ENCODE measurements at regions not wholly inside any gene's neighbourhood (a gene's known extent, or its start where the extent isn't known, plus 50 kb on each side); places are given as distances from the start of the nearest gene placed in this dataset.
"Not testable (repeated sequence)": the region's sequence is repeated elsewhere in the genome, so short reads cannot be mapped to it uniquely, and the experiment has no call there.

DNA sequence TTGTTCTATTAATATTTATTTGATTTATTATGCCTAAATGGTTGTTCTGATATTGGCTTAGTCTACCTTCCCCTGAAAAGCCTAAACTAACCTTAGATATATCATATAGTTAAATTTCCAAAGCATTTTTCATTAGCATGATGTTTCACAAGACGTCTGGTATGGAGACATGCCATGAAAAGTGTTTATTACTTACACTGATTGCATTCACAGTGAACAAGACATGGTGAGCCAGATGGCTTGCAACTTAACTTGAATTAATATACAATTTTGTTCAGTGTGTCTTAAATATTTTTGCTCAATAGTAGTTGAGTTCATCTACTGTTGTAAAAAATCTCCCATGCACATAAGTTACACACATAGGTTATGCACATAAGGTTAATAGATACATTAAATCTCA is 758.4 kb downstream of the NSUN3 start:
- H3K27ac ChIP-seq (ENCODE audit: low read length) = no peak overlapping the region
- peaks cover 12% of the 10 kb centered on the region for H3K9me3 ChIP-seq (ENCODE audit: low read length)
- no peak overlapping the region for H3K4me2 ChIP-seq (ENCODE audit: low read depth, low read length, poor library complexity, severe bottlenecking)
- H3K36me3 ChIP-seq (ENCODE audit: insufficient read depth, low read length) = no peaks in the 10 kb centered on the region
- no peak overlapping the region for H3K9ac ChIP-seq (ENCODE audit: low read length)
- no peaks in the 10 kb centered on the region for H4K20me1 ChIP-seq (ENCODE audit: insufficient read depth, low read depth, low read length)
- H3K9me2 ChIP-seq (replicated peaks; ENCODE audit: insufficient read depth, low read length) = no peaks in the 10 kb centered on the region
- no peaks in the 10 kb centered on the region for H3K27me3 ChIP-seq (ENCODE audit: low read length)
- no peaks in the 10 kb centered on the region for H3K79me2 ChIP-seq (ENCODE audit: low read length)
- no peak overlapping the region for H3K4me3 ChIP-seq (ENCODE audit: low read length)
- H3K4me1 ChIP-seq (ENCODE audit: low read length) = no peaks in the 10 kb centered on the region
- no peak overlapping the region for H2AFZ ChIP-seq (ENCODE audit: low read length)
- DNase-seq = no peak

DNA sequence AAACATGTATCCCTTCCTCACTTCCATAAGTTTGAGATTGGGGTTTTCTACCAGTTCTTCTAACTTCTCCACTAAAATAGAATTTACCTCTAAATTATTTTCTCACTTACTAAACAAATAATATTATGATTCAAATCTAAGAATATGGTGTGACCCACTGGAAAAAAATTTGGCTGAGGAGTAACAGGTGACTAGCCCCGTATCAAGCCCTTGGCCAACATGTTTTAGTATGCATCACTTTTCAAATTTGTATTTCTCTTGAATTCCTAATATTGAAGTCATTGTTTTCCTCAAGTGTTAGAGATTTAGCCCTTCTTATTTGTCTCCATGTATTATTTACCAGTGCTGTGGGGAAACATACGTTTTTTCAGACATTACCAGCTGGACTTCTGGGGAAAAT is 759.4 kb downstream of the NSUN3 start:
- Histone ChIP-seq H3K4me3 (ENCODE audit: low read length) (no peak overlapping the region), H3K9ac (ENCODE audit: low read length) (no peak overlapping the region), H3K4me2 (ENCODE audit: low read depth, low read length, poor library complexity, severe bottlenecking) (no peak overlapping the region), H3K4me1 (ENCODE audit: low read length) (no peaks in the 10 kb centered on the region), H3K27ac (ENCODE audit: low read length) (no peak overlapping the region), H3K9me3 (ENCODE audit: low read length) (peaks cover 12% of the 10 kb centered on the region), H3K36me3 (ENCODE audit: insufficient read depth, low read length) (no peaks in the 10 kb centered on the region), H3K27me3 (ENCODE audit: low read length) (no peaks in the 10 kb centered on the region), H2AFZ (ENCODE audit: low read length) (no peak overlapping the region), H4K20me1 (ENCODE audit: insufficient read depth, low read depth, low read length) (no peaks in the 10 kb centered on the region), H3K79me2 (ENCODE audit: low read length) (no peaks in the 10 kb centered on the region), H3K9me2 (replicated peaks; ENCODE audit: insufficient read depth, low read length) (no peaks in the 10 kb centered on the region)
- DNase-seq = no peak

GRCh38 chr3:94846251-94846650 is 783.4 kb downstream of the NSUN3 start:
- H3K9me2 ChIP-seq (replicated peaks; ENCODE audit: insufficient read depth, low read length); H3K4me3 ChIP-seq (ENCODE audit: low read length); H3K9me3 ChIP-seq (ENCODE audit: low read length); H3K27me3 ChIP-seq (ENCODE audit: low read length); H3K9ac ChIP-seq (ENCODE audit: low read length); H2AFZ ChIP-seq (ENCODE audit: low read length); H3K36me3 ChIP-seq (ENCODE audit: insufficient read depth, low read length); H3K79me2 ChIP-seq (ENCODE audit: low read length); H4K20me1 ChIP-seq (ENCODE audit: insufficient read depth, low read depth, low read length); DNase-seq; H3K4me1 ChIP-seq (ENCODE audit: low read length); H3K4me2 ChIP-seq (ENCODE audit: low read depth, low read length, poor library complexity, severe bottlenecking); H3K27ac ChIP-seq (ENCODE audit: low read length): not testable (repeated sequence)

GRCh38 chr3:94862703-94863102 is 799.8 kb downstream of the NSUN3 start:
- H4K20me1 ChIP-seq (ENCODE audit: insufficient read depth, low read depth, low read length) = no peaks in the 10 kb centered on the region
- no peaks in the 10 kb centered on the region for H3K27me3 ChIP-seq (ENCODE audit: low read length)
- H2AFZ ChIP-seq (ENCODE audit: low read length) = no peak overlapping the region
- H3K79me2 ChIP-seq (ENCODE audit: low read length) = no peaks in the 10 kb centered on the region
- no peak overlapping the region for H3K4me3 ChIP-seq (ENCODE audit: low read length)
- peak; percentile 68 for DNase-seq
- peaks cover 12% of the 10 kb centered on the region for H3K9me3 ChIP-seq (ENCODE audit: low read length)
- H3K9ac ChIP-seq (ENCODE audit: low read length) = no peak overlapping the region
- no peaks in the 10 kb centered on the region for H3K9me2 ChIP-seq (replicated peaks; ENCODE audit: insufficient read depth, low read length)
- H3K4me2 ChIP-seq (ENCODE audit: low read depth, low read length, poor library complexity, severe bottlenecking) = no peak overlapping the region
- no peak overlapping the region for H3K27ac ChIP-seq (ENCODE audit: low read length)
- no peaks in the 10 kb centered on the region for H3K4me1 ChIP-seq (ENCODE audit: low read length)
- H3K36me3 ChIP-seq (ENCODE audit: insufficient read depth, low read length) = no peaks in the 10 kb centered on the region

DNA sequence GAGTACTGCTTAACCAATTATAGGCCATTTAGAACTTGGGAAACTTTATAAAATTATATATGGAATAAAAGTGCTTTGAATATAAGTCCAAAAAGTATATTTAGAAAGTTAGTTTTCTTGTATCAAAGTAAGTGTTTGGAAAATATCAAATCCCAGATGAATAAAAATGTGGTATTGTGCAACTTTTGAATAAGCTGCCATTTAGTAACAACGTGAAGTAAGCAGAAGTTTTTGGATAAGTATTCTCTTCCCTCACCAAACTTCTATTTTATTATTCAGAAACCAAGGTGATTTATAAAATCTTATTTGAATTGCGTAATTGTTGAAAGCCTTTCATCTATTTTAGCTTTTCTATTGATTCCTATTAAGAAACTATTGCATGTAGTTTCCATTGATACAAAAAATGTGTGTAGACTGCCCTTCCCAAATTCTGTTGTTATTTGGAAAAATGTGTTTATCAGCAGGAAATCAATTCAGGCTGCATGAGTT is 806.2 kb downstream of the NSUN3 start:
- Histone ChIP-seq H4K20me1 (ENCODE audit: insufficient read depth, low read depth, low read length) (no peaks in the 10 kb centered on the region), H3K4me2 (ENCODE audit: low read depth, low read length, poor library complexity, severe bottlenecking) (no peak overlapping the region), H3K9me3 (ENCODE audit: low read length) (peaks cover 19% of the 10 kb centered on the region), H3K9ac (ENCODE audit: low read length) (no peak overlapping the region), H3K4me1 (ENCODE audit: low read length) (no peaks in the 10 kb centered on the region), H3K27ac (ENCODE audit: low read length) (no peak overlapping the region), H3K36me3 (ENCODE audit: insufficient read depth, low read length) (no peaks in the 10 kb centered on the region), H3K27me3 (ENCODE audit: low read length) (no peaks in the 10 kb centered on the region), H3K9me2 (replicated peaks; ENCODE audit: insufficient read depth, low read length) (no peaks in the 10 kb centered on the region), H3K79me2 (ENCODE audit: low read length) (no peaks in the 10 kb centered on the region), H2AFZ (ENCODE audit: low read length) (no peak overlapping the region), H3K4me3 (ENCODE audit: low read length) (no peak overlapping the region)
- DNase-seq = no peak

DNA sequence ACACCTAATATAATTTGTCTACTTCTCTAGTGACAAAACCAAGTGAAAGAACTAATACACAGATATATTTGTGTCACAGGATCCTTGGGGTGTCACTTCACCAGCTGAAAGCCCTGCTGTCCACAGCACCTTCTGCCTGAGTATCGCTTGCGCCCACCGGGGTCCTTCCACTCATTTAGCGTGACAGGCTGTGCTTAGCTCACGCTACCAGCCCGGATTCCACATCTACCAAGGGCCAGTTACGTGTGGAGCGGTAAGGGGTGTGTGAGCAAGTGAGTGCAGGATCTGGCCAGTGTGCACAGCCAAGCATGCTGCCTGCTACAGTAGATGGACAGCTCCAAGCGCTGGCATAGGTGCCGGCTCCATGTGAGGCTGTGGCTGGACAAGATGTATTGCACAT is 810.9 kb downstream of the NSUN3 start:
- Histone ChIP-seq H3K4me3 (ENCODE audit: low read length) (no peak overlapping the region), H3K79me2 (ENCODE audit: low read length) (no peaks in the 10 kb centered on the region), H3K36me3 (ENCODE audit: insufficient read depth, low read length) (no peaks in the 10 kb centered on the region), H2AFZ (ENCODE audit: low read length) (no peak overlapping the region), H3K9ac (ENCODE audit: low read length) (no peak overlapping the region), H3K27me3 (ENCODE audit: low read length) (no peaks in the 10 kb centered on the region), H3K4me1 (ENCODE audit: low read length) (no peaks in the 10 kb centered on the region), H3K9me2 (replicated peaks; ENCODE audit: insufficient read depth, low read length) (no peaks in the 10 kb centered on the region), H3K9me3 (ENCODE audit: low read length) (peaks cover 15% of the 10 kb centered on the region), H4K20me1 (ENCODE audit: insufficient read depth, low read depth, low read length) (no peaks in the 10 kb centered on the region), H3K4me2 (ENCODE audit: low read depth, low read length, poor library complexity, severe bottlenecking) (no peak overlapping the region), H3K27ac (ENCODE audit: low read length) (no peak overlapping the region)
- no peak for DNase-seq

GRCh38 chr3:94875149-94875548 is 812.3 kb downstream of the NSUN3 start:
- no peak overlapping the region for H3K4me2 ChIP-seq (ENCODE audit: low read depth, low read length, poor library complexity, severe bottlenecking)
- H3K27ac ChIP-seq (ENCODE audit: low read length) = no peak overlapping the region
- no peak overlapping the region for H3K9ac ChIP-seq (ENCODE audit: low read length)
- H3K79me2 ChIP-seq (ENCODE audit: low read length) = no peaks in the 10 kb centered on the region
- no peaks in the 10 kb centered on the region for H3K36me3 ChIP-seq (ENCODE audit: insufficient read depth, low read length)
- no peaks in the 10 kb centered on the region for H3K4me1 ChIP-seq (ENCODE audit: low read length)
- H3K9me2 ChIP-seq (replicated peaks; ENCODE audit: insufficient read depth, low read length) = no peaks in the 10 kb centered on the region
- H4K20me1 ChIP-seq (ENCODE audit: insufficient read depth, low read depth, low read length) = no peaks in the 10 kb centered on the region
- H3K27me3 ChIP-seq (ENCODE audit: low read length) = no peaks in the 10 kb centered on the region
- H3K4me3 ChIP-seq (ENCODE audit: low read length) = no peak overlapping the region
- H3K9me3 ChIP-seq (ENCODE audit: low read length) = peaks cover 11% of the 10 kb centered on the region
- no peak overlapping the region for H2AFZ ChIP-seq (ENCODE audit: low read length)
- no peak for DNase-seq

DNA sequence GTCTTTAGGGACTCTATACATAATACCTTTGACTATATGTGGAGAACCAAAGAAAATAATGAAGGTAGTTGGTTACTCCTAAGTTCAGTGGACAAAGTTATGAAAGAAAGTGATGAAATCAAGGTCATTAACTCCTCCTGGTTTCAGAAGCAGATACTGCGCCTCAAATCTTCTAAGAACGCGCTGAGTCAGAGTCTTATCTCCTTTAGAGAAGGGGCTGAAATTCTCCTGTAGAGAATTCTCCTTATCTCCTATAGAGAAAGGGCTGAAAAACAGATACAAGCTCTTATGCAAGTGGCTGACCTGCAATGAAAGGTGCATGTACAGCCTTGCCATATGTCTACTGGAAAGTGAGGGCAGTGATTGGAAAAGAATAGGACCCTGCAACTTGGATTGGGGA is 824.2 kb downstream of the NSUN3 start:
- DNase-seq = no peak
- no peaks in the 10 kb centered on the region for H3K79me2 ChIP-seq (ENCODE audit: low read length)
- no peak overlapping the region for H3K9ac ChIP-seq (ENCODE audit: low read length)
- no peaks in the 10 kb centered on the region for H3K27me3 ChIP-seq (ENCODE audit: low read length)
- no peaks in the 10 kb centered on the region for H3K9me3 ChIP-seq (ENCODE audit: low read length)
- no peaks in the 10 kb centered on the region for H4K20me1 ChIP-seq (ENCODE audit: insufficient read depth, low read depth, low read length)
- no peak overlapping the region for H2AFZ ChIP-seq (ENCODE audit: low read length)
- H3K27ac ChIP-seq (ENCODE audit: low read length) = no peak overlapping the region
- H3K9me2 ChIP-seq (replicated peaks; ENCODE audit: insufficient read depth, low read length) = no peaks in the 10 kb centered on the region
- no peak overlapping the region for H3K4me3 ChIP-seq (ENCODE audit: low read length)
- H3K36me3 ChIP-seq (ENCODE audit: insufficient read depth, low read length) = no peaks in the 10 kb centered on the region
- no peak overlapping the region for H3K4me2 ChIP-seq (ENCODE audit: low read depth, low read length, poor library complexity, severe bottlenecking)
- no peaks in the 10 kb centered on the region for H3K4me1 ChIP-seq (ENCODE audit: low read length)

- no peak overlapping the region for H2AFZ ChIP-seq (ENCODE audit: low read length)
- H3K79me2 ChIP-seq (ENCODE audit: low read length) = no peaks in the 10 kb centered on the region
- no peaks in the 10 kb centered on the region for H3K4me1 ChIP-seq (ENCODE audit: low read length)
- H3K4me2 ChIP-seq (ENCODE audit: low read depth, low read length, poor library complexity, severe bottlenecking) = no peak overlapping the region
- peaks cover 3% of the 10 kb centered on the region; the same call in 1 of the 2 replicates for H3K9me3 ChIP-seq (ENCODE audit: low read length)
- no peaks in the 10 kb centered on the region for H3K9me2 ChIP-seq (replicated peaks; ENCODE audit: insufficient read depth, low read length)
- H4K20me1 ChIP-seq (ENCODE audit: insufficient read depth, low read depth, low read length) = no peaks in the 10 kb centered on the region
- H3K4me3 ChIP-seq (ENCODE audit: low read length) = no peak overlapping the region
- no peaks in the 10 kb centered on the region for H3K27me3 ChIP-seq (ENCODE audit: low read length)
- no peak for DNase-seq
- H3K27ac ChIP-seq (ENCODE audit: low read length) = no peak overlapping the region
- no peaks in the 10 kb centered on the region for H3K36me3 ChIP-seq (ENCODE audit: insufficient read depth, low read length)
- no peak overlapping the region for H3K9ac ChIP-seq (ENCODE audit: low read length)
These were observed 834.1 kb downstream of the NSUN3 start for GRCh38 chr3:94896994-94897393.

Measured in Karpas-422 (cell line).